LNCaP clone FGC (cell line): ENCODE measurements at regions not wholly inside any gene's neighbourhood (a gene's known extent, or its start where the extent isn't known, plus 50 kb on each side); places are given as distances from the start of the nearest gene placed in this dataset.

ENCODE experiments used
- DNase-seq: peaks from one replicate; pipeline ENCODE4 v3.0.0-alpha.2; 2011; ENCODE audit warnings: low read depth
- H3K4me3 ChIP-seq: 2 replicates; pipeline ENCODE4 v1.5.1; 2011; ENCODE audit warnings: mild to moderate bottlenecking, low read depth, low read length, control low read depth
- CTCF ChIP-seq: IDR thresholded peaks from 2 replicates; pipeline ENCODE4 v1.5.1; 2012; ENCODE audit warnings: mild to moderate bottlenecking; ENCODE audit not compliant: control insufficient read depth, insufficient read depth; ENCODE audit errors: extremely low read depth

- no peak for TF ChIP-seq CTCF
- DNase-seq, result no peak
- no peak overlapping the region for H3K4me3 ChIP-seq
These were observed 136.6 kb upstream of the TP63 start for GRCh38 chr3:189494632-189495031.

GRCh38 chr3:189496375-189497138 is 134.6 kb upstream of the TP63 start:
- no peak for DNase-seq
- TF ChIP-seq CTCF, result no peak
- no peak overlapping the region for H3K4me3 ChIP-seq

GRCh38 chr3:189498995-189499704 is 132.0 kb upstream of the TP63 start:
- H3K4me3 ChIP-seq, result no peak overlapping the region
- DNase-seq, result no peak
- TF ChIP-seq CTCF, result no peak

- DNase-seq, result no peak
- H3K4me3 ChIP-seq, result no peak overlapping the region
- TF ChIP-seq CTCF, result no peak
These were observed 130.9 kb upstream of the TP63 start for GRCh38 chr3:189500299-189500698.

GRCh38 chr3:189500798-189501495 is 130.2 kb upstream of the TP63 start:
- TF ChIP-seq CTCF, result no peak
- no peak for DNase-seq
- no peak overlapping the region for H3K4me3 ChIP-seq

- no peak for TF ChIP-seq CTCF
- DNase-seq, result no peak
- H3K4me3 ChIP-seq, result no peak overlapping the region
These were observed 128.9 kb upstream of the TP63 start for GRCh38 chr3:189502256-189502655.
